NK-92 treated with Interleukin-12 subunit alpha and Interleukin-12 subunit beta, amount 100 ng/mL, for 24 hours (cell line): ENCODE measurements at regions not wholly inside any gene's neighbourhood (a gene's known extent, or its start where the extent isn't known, plus 50 kb on each side); places are given as distances from the start of the nearest gene placed in this dataset.

Experiments used
- DNase-seq: peaks from one replicate; lab custom pipeline; 2025; lab: John Stamatoyannopoulos, UW

DNA sequence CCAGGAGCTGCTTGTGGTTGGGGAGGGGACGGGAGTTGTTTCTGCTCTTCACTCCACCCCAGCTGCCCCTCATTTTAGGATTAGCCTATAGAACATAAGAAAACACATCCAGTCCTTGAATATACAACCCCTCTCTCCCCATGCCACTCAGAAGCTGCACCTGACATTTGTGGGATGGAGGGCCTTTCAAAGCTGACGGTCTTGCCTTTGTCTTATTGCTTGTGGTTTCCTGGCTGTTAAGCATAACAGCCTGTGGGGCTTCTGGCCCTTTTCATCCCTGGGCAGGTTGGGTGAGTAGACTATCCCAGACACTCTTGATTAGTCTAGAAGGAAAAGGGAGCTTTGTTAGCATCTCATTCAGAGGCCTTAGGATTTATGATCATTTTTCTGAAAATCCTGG, 407.6 kb upstream of the BOD1L1 start:
- no peak for DNase-seq

DNA sequence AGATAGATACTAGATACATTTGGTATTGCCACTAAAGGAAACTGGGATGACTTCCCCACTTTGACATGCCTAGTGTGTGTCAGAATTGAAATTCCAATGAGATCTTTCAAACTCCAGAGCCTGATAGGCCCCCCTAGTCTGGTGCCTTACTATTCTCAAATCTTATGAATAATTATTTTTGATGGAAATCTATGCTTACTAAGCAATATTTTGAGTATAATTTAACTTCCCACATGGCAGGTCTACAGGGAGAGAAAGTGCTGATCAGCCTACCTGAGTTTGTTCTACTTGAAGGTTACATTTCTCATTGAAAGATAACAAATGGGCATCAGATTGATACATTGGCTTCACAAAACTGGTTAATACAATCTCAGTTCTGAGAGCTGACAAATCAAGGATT, 415.7 kb upstream of the BOD1L1 start:
- no peak for DNase-seq

DNA sequence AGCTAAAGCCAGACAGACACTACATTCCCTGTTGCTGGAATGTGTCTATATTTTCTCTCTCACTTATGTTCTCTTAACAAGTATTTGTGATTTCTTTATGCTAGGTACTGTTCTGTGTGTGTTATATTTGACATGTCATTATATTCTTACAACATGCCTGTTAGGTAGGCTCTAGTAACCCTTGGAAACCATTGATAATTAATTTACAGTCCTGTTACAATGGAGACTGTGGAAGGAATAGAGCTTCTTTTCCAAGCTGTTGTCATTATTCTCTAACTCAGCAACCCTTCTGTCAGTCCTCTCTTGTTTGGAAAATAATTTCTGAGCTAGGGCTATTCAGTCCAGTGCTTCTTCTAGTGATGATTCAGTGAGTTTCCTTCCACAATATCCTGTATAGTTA, 419.1 kb upstream of the BOD1L1 start:
- no peak for DNase-seq

DNA sequence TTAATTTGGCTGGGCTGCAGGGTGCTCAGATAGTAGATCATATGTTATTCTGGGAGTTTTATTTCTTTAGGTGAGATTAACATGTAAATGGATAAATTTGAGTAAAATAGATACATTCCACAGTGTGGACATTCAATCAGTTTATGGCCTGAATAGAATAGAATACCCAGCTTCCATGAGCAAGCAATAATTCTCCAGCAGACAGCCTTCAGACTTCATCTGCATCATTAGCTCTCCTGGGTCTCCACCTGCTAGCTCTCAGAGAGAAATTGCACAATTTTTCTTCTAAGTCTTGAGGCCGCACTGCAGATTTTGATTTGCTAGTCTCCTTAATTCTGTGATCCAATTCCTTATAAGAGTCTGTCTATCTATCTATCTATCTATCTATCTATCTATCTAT, 420.3 kb upstream of the BOD1L1 start:
- DNase-seq = no peak

DNA sequence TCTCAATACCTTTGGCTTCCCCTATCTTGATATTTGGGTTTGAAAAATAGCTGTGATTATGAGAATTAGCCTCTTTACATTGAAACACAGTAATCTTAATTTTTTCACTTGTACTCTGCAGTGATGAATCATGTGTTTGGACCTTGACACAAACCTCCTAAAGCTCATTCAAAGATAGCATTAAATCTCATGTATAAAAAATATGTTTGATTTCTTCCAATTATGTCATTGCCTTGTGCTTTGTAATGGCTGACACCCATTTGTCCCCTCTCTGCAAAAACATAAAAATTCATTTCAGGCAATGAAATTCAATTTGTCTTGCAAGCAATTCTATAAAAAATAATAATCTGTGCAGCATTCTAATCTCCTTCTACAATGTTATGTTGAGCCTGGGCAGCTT, 422.4 kb upstream of the BOD1L1 start:
- DNase-seq = no peak

DNA sequence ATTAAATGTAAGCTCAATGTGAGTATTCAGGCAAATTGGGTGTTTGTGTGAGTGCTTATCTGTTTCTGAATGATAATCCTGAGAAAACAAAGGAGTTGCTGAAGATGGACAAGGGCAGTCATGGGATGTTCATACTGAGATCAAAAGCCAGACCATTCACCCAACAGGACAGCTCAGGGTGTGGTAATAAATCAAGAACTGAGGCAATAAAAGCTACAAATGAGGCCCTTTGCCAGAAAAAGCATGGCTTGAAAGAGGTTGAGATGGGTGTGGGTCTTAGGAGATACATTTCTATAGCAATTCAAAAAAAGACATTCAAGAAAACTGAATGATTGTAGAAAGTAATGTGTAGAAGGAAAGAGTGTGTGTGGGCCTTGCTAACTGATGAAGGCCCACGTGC, 425.8 kb upstream of the BOD1L1 start:
- no peak for DNase-seq

DNA sequence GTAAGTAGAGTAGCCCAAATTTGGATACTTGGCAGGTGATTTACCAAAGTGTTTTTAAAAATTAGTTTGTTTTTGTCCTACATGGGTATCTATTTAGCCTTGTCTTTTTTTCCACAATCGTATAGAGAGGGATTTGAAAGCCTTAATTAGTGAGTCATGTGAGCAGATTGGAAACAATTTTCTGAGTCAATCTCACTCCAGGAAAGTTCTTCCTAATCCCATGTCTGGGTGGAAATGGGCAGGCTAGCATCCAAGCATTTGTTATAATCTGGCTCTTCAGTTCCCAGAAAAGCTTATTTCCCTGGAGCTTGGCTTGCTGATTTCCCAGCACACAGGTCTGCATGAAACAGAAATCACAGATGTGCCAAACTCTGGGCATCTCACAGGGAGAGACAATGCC, 426.9 kb upstream of the BOD1L1 start:
- no peak for DNase-seq

DNA sequence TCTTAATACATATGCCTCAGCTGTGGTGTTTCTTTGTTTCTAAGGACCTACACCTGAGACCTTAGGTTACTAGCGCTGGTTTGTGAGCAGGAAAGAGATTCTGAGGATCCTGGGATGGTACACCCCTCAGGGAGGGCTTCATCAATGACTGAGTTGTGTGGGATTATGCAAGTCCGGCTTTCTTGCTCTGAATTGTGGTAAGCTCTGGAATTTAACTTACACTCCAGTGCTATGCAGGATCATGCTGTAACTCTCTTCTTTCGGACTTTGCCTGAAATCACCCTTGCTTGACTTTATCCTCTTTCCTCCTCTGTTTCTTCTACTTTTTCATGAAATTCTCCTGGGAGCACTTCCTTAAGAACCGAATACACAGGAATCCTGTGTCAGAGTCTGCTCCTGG, 431.5 kb upstream of the BOD1L1 start:
- DNase-seq = no peak

DNA sequence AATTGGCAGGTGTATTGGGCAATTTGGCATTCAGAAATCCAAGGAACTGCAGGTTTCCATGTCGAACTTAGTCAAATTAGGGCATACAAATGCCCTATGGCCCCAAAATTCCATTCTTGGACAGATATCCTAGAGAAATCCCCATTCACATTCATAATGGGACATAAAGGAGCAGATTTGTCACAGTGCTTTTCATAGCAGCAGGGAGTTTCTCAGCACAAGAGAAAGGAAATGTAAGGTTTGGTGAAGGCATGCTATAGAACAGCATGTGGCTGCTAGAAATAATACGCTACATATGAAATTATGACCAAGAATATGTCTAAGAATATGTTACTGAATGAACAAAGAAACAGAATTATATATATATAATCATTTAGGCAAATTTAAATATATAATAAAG, 437.5 kb upstream of the BOD1L1 start:
- no peak for DNase-seq

DNA sequence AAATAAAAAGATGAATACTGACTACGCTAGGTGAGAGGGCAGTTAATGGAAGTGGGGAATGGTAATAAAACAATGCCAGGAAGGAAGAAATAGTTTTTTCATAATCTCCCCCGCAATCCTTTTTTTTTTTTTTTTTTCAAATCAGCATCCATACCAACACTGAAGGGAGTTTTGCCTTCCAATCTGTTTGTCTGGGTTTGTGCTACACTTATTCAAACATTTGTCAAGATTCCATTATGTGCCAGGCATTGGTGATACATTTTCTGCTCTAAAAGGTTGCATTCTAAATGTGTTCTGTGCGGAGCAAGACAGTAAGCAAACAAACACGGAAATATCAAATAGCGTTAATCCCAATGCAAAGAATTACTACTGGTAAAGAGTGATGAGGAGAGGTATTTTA, 437.9 kb upstream of the BOD1L1 start:
- no peak for DNase-seq

DNA sequence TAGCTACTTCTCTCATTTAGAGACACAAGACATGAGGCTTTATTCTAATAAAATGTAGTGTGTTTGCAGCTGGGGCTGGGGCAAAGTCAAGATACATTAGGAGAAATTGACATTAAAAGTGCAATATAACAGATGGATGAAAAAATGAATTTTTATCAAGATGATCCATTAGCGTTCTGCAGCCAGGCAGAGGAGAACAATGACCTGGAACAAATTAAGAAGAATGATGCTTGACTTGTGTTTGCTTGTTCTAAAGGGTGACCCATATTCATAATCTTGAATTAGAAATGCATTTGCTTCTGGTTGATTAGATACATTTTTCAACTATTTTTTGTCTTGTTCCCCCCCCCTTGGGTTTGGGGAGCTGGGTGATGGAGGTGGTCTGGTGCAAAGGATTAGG, 439.5 kb upstream of the BOD1L1 start:
- DNase-seq = no peak

DNA sequence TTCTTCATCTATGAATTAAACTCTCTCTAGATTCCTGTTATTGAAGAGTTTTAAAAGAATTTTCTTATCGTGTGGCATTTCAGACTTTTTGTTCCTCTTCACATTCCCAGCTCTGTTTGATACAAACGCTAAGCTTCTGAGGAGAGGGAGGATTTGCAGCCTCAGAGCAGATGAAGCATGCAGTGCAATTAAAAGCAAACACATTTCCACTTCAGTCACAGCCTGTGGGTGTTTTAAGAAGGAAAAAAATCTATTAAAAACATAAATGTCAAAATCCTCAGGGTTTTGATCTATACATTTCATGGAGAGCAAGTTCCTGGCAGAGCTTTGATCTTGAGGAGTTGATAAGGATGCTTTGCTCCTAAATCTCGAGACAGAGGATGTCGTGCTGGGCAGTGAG, 442.4 kb upstream of the BOD1L1 start:
- DNase-seq = no peak

DNA sequence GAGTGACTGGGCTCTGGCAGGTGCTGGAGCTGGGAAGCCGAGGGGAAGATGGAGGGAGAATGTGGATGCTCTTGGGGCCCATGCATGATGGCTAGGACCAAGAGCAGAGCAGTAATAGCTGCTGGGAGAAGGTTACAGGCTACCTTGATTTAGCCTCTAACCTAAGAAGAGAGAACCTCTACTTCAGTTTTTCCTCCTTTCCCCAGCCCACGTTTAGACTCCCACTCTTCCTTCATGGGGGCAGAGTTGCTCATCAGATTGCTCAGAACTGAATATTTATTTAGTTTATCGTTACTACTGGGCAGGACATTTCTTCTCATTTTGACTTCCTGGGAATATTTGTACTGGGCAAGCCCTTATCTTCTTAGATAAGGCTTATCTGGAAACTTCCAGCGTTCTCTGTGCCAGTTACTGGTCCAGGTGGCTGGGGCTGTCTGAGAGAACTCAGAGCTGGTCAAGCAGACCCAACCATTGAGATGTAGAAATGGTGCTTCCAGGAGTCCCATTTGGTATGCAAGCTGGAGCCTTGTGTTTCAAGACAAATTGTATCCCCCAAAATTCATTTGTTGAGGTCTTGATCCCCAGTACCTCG, 442.9 kb upstream of the BOD1L1 start:
- DNase-seq = no peak

DNA sequence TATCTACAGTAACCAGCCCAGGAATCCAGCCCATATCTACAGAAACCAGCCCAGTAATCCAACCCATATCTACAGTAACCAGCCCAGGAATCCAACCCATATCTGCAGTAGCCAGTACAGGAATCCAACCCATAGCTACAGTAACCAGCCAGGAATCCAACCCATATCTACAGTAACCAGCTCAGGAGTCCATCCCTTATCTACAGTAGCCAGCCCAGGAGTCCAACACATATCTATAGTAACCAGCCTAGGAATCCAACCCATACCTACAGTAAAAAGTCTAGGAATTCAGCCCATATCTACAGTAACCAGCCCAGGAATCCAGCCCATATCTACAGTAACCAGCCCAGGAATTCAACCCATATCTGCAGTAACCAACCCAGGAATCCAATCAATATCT, 445.0 kb upstream of the BOD1L1 start:
- no peak for DNase-seq

DNA sequence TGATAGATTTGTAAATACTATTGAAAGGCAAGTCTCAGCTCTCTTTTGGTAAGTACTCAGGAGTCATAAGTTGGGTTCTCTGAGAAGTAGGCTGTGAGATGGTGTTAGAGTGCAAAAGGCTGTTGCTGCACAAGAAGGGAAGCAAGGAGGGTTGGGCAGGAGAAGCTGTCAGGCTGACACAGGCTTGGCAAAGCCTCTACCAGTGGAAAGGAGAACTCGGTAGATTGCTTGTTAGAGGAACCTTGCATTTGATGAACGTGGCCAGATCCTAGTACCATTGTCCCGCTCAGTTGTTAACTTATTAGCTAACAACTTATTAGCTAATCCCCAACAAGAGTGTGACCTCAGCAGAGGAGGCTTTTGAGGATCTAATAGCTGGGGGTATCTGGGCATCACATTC, 449.3 kb upstream of the BOD1L1 start:
- DNase-seq = no peak

DNA sequence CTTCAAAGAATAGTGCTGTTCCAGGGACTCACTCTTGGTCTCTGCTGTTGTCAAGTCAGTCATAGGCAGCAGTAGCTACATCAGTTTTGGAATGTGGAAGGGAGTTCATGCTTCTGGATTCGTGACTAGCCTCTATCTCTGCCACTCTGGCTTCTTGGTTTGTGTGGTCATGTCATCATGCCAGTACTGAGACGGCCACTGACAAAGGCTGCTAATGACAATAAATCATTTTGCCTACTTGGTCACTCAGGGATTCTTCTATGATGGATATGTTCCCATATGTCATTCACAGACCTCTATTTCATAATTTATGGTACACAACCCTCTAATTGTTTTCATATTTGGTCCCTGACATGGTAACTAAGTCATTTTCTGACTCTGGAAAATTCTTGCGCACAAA, 450.8 kb upstream of the BOD1L1 start:
- DNase-seq = no peak

DNA sequence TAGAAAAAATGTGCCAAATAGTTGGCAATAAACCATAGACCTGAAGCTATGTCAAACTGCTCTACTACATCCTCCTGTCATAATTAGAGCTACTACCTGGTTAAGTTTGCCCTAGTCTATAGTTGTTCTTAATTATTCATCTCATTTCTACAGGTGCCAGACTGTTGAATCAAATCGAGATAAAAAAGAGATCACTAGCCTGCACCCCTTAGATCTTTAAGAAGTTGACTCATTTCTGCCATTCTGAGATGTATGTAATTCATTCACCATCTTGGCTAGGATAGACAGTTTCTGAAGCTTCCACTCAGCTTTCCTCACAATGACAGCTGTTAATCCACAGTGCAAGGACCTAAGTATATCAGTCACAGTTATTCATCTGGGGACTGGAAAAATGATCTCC, 452.1 kb upstream of the BOD1L1 start:
- DNase-seq = no peak

DNA sequence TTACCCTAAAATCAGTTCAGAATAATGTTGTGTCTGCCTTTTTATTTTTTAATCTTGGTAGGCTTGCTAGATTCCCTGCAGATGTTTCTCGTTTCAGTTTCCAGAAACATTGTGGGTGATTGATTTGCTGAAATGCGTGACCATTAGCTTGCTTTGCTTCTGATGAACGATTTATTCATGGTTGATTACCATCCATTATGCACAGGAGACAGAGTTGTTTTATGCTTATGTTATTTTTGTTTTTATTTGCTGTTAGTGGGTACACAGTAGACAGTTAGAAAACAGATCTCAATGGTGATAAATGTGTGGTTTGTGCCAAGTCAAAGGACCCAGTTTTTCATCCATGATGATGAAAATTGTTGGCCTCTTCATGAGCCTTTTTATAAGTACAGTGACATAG, 455.6 kb upstream of the BOD1L1 start:
- no peak for DNase-seq

DNA sequence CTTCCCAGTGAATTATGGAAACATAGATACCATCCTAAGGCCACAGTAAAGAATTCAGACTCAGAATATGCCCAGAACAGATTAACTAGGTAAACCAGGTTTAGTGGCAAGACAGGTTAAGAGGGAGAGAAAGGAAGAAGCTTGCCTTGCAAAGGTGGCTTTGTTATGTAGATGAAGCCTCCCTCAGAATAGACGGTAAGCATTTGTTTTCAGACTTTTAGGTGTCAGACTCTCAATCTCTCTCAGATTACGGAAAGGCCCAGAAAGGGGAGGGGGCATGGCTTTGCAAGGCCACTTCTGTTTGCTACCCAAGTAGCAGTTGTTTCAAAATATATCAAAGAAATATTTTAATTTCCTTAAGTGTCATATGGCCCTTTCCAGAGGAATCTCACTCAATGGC, 457.1 kb upstream of the BOD1L1 start:
- no peak for DNase-seq

DNA sequence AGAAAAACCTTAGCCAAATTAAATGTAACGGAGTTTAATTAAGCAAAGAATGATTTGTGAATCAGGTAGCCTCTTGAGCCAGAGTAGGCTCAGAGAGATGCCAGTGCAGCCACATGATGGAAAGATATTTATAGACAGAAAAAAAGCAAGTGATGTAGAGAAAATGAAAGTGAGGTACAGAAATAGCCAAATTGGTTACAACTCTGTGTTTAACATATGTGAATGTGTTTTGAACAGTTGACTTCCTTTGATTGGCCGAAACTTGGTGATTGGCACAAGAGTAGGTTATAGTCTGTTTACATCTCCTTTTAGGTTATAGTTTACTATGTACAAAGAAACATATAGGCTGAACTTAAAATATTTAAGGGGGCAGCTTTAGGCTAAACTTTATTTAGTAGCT, 459.9 kb upstream of the BOD1L1 start:
- no peak for DNase-seq

DNA sequence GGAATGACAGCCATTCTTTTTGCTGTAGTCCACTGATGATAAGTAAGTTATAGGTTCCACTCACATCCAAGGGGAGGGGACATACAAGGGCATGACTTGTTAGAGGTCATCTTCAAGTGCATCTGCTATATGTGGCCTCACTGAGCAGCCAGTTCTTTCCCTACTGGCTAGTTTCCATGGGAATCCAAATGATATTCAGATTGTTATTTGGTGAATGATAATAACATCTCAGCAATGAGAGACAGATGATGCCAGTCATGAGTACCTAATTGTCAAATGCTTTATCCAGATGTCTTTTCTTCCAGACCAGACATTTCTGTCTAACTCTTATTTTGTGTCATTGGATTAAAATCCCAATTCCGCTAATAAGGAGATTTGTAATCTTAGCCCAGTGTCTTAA, 460.4 kb upstream of the BOD1L1 start:
- DNase-seq = no peak

DNA sequence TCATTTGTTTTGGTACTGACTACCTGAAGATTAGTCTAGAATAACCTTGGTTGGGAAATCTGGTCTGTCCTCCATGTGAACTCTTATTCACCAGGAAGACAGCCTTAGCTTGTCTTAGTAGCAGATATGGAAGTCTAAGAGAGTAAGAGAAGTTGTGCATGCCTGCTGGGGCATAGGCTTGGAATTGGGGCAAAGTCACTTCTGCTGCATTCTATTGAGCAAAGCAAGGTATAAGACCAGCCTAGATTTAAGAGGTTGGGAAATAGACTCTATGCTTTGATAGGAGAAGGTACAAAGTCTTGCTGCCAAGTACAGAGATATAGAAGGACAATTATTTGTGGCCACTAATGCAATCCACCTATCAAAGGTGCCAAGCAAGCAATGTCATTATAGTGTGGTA, 464.0 kb upstream of the BOD1L1 start:
- no peak for DNase-seq

DNA sequence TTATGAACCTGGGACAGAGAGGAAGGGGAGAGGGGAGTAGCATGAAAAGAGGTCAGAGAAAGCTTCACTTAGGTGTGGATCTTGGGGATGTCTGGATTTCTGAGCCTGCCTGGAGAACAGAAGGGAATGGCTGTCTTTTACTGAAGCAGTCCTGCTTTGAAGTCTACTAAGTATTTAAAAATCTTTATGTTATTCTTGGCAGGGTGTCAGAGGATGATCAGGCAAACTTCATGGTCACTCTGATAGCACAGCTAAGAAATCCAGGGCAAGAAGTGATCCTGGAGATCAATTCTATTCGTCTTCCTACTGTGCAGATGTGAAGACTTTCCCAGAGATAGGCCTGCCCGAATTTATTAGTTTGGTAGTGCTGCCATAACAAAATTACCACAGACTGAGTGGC, 464.4 kb upstream of the BOD1L1 start:
- no peak for DNase-seq

DNA sequence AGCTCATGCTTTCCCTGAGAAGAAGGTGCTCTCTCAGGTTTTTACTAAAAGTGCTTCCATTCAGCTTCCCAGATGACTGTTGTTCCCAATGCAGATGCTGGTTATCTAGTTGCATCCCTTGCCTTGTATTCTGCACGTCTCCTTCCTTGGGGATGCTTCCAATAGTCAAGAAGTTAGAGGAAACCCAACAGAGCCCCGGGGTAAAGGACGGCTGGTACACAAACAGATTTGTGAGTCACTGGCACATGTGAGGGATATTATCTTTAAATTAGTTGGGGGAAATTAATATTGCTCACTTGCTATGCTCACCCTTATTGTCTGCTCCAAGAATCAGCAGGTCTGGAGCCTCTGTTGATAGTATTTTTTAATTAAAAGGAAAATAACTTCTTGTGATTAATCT, 465.2 kb upstream of the BOD1L1 start:
- no peak for DNase-seq

DNA sequence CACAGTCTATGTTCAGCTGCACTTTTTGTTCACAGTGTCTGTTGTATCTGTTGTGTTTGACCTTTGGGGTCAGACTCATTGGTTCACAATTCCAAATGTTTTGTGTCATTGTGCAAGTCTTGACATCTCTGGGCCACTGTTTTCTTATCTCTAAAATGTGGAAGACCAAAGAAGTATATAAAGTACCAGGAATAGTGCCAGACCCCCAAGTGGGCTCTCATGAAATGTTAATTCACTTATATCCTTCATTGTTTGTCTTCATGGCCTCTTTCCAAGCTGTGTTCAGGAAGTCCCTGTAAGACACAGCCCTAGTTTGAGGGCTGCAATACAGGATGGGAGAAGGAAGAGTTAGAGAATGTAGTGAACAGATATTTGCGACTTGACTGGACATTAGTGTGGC, 468.3 kb upstream of the BOD1L1 start:
- no peak for DNase-seq
